ENCODE measurements at regions not wholly inside any gene's neighbourhood (a gene's known extent, or its start where the extent isn't known, plus 50 kb on each side); places are given as distances from the start of the nearest gene placed in this dataset.

- ChIA-PET POLR2A (no interaction called here), CTCF (no interaction called here)
- no peak for DNase-seq (ENCODE audit: extremely low spot score)
- TF ChIP-seq, protein P1, sequence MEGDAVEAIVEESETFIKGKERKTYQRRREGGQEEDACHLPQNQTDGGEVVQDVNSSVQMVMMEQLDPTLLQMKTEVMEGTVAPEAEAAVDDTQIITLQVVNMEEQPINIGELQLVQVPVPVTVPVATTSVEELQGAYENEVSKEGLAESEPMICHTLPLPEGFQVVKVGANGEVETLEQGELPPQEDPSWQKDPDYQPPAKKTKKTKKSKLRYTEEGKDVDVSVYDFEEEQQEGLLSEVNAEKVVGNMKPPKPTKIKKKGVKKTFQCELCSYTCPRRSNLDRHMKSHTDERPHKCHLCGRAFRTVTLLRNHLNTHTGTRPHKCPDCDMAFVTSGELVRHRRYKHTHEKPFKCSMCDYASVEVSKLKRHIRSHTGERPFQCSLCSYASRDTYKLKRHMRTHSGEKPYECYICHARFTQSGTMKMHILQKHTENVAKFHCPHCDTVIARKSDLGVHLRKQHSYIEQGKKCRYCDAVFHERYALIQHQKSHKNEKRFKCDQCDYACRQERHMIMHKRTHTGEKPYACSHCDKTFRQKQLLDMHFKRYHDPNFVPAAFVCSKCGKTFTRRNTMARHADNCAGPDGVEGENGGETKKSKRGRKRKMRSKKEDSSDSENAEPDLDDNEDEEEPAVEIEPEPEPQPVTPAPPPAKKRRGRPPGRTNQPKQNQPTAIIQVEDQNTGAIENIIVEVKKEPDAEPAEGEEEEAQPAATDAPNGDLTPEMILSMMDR (IDR thresholded peaks at IDR 0.05; ENCODE audit: control extremely low read depth, extremely low read depth, low read depth, missing control alignments) = no peak
Measured at GRCh38 chr5:173410459-173411233, 82.4 kb upstream of the STC2 start.

- DNase-seq (ENCODE audit: extremely low spot score) = no peak
Measured at GRCh38 chr5:173408946-173409345, 80.7 kb upstream of the STC2 start.

GRCh38 chr5:173399851-173400250 lies 71.6 kb upstream of the STC2 start:
- ChIA-PET CTCF (no interaction called here), POLR2A (no interaction called here)
- TF ChIP-seq, protein P1 (IDR thresholded peaks at IDR 0.05; ENCODE audit: control extremely low read depth, extremely low read depth, low read depth, missing control alignments) = no peak
- no peak for DNase-seq (ENCODE audit: extremely low spot score)

More at GRCh38 chr5:173408946-173409345, 80.7 kb upstream of the STC2 start:
- TF ChIP-seq, protein P1 (IDR thresholded peaks at IDR 0.05; ENCODE audit: control extremely low read depth, extremely low read depth, low read depth, missing control alignments) = no peak
- ChIA-PET CTCF (no interaction called here), POLR2A (no interaction called here)

- no peak for DNase-seq (ENCODE audit: extremely low spot score)
- POLR2A ChIA-PET = no interaction called here
- TF ChIP-seq, protein P1 (IDR thresholded peaks at IDR 0.05; ENCODE audit: control extremely low read depth, extremely low read depth, low read depth, missing control alignments) = no peak
- CTCF ChIA-PET = interaction anchor here (1.4 kb wide), 1 partner anchor 67 kb away, joined by 3 read pairs; no protein-coding TSS in a partner anchor
Measured at GRCh38 chr5:173397516-173397915, 69.3 kb upstream of the STC2 start.

- CTCF ChIA-PET = no interaction called here
- POLR2A ChIA-PET = no interaction called here
- DNase-seq (ENCODE audit: extremely low spot score) = no peak
- TF ChIP-seq, protein P1 (IDR thresholded peaks at IDR 0.05; ENCODE audit: control extremely low read depth, extremely low read depth, low read depth, missing control alignments) = no peak
Measured at GRCh38 chr5:173396311-173396993, 68.2 kb upstream of the STC2 start.

- TF ChIP-seq, protein P1 (IDR thresholded peaks at IDR 0.05; ENCODE audit: control extremely low read depth, extremely low read depth, low read depth, missing control alignments) = no peak
- CTCF ChIA-PET = no interaction called here
- POLR2A ChIA-PET = no interaction called here
- DNase-seq (ENCODE audit: extremely low spot score) = no peak
Measured at GRCh38 chr5:173395933-173396308, 67.7 kb upstream of the STC2 start.

All from GM10248 (cell line).